ENCODE measurements at regions not wholly inside any gene's neighbourhood (a gene's known extent, or its start where the extent isn't known, plus 50 kb on each side); places are given as distances from the start of the nearest gene placed in this dataset.

DNA sequence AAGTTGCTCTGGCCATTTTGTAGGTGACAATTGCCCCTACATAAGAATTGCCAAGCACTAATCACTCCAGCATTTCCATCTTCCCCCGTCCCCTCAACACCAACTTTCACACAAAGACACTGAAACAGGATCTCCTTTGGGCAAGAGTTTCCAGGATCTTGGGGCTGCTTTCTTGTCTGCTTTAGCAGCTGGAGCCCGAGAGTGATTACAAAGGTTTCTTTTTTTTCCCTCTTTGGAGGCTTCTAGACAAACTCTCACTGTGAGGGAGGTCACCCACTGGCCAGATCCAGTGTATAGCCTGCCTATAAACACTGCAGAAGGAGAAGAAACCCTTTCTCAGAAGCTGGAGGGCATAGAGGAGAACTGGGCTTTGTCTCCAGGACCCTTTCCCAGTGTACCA is 92.5 kb downstream of the APIP start:
- TF ChIP-seq USF1 (IDR thresholded peaks at IDR 0.05) (no peak), ZBTB7A (IDR thresholded peaks at IDR 0.05; ENCODE audit: low read depth) (no peak), TCF12 (IDR thresholded peaks at IDR 0.05; ENCODE audit: low read depth) (no peak), FOXM1 (IDR thresholded peaks at IDR 0.05; ENCODE audit: borderline replicate concordance, low read depth) (no peak), YY1 (IDR thresholded peaks at IDR 0.05; ENCODE audit: low read depth) (no peak), NFIC (IDR thresholded peaks at IDR 0.05) (no peak), CREB1 (IDR thresholded peaks at IDR 0.05; ENCODE audit: low read depth) (no peak), CEBPB (IDR thresholded peaks at IDR 0.05) (no peak), EP300 (IDR thresholded peaks at IDR 0.05; ENCODE audit: borderline replicate concordance) (no peak)
- TF ChIP-seq, protein P1, sequence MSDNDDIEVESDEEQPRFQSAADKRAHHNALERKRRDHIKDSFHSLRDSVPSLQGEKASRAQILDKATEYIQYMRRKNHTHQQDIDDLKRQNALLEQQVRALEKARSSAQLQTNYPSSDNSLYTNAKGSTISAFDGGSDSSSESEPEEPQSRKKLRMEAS (IDR thresholded peaks at IDR 0.05): no peak

DNA sequence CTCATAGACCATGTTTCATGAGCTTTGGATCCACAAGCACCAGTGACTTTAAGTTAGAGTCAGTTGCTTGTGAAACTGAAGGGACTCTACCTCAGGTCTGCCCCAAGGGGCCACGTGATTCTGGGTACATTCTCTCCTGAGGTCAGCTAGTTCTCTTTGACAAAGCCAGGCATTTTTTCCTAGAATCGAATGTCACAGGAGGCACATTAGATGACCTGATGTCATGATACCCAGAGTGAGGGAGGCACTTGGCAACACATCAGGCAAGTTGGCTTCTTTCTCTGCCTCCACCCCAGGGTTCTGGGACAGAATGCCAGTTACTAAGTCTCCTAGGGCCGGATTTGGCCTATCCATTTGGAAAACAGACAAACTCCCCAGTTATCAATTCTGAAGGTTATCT is 93.0 kb downstream of the APIP start:
- TF ChIP-seq FOXM1 (IDR thresholded peaks at IDR 0.05; ENCODE audit: borderline replicate concordance, low read depth) (no peak), YY1 (IDR thresholded peaks at IDR 0.05; ENCODE audit: low read depth) (no peak), EGR1 (IDR thresholded peaks at IDR 0.05) (no peak), TEAD4 (IDR thresholded peaks at IDR 0.05) (no peak), RAD21 (IDR thresholded peaks at IDR 0.05; ENCODE audit: low read depth) (no peak), ZBTB7A (IDR thresholded peaks at IDR 0.05; ENCODE audit: low read depth) (no peak), TAF1 (IDR thresholded peaks at IDR 0.05; ENCODE audit: low read depth) (no peak), NFIC (IDR thresholded peaks at IDR 0.05) (peak; percentile 35; the same call in 1 of the 2 replicates), TCF12 (IDR thresholded peaks at IDR 0.05; ENCODE audit: low read depth) (0 out of 2 replicates have a peak, but pooled peaks have one; percentile 40), CEBPB (IDR thresholded peaks at IDR 0.05) (no peak), CREB1 (IDR thresholded peaks at IDR 0.05; ENCODE audit: low read depth) (no peak), USF1 (IDR thresholded peaks at IDR 0.05) (peak; percentile 56), EP300 (IDR thresholded peaks at IDR 0.05; ENCODE audit: borderline replicate concordance) (no peak)
- TF ChIP-seq, protein P1 (IDR thresholded peaks at IDR 0.05): no peak
- TF ChIP-seq, protein P2, sequence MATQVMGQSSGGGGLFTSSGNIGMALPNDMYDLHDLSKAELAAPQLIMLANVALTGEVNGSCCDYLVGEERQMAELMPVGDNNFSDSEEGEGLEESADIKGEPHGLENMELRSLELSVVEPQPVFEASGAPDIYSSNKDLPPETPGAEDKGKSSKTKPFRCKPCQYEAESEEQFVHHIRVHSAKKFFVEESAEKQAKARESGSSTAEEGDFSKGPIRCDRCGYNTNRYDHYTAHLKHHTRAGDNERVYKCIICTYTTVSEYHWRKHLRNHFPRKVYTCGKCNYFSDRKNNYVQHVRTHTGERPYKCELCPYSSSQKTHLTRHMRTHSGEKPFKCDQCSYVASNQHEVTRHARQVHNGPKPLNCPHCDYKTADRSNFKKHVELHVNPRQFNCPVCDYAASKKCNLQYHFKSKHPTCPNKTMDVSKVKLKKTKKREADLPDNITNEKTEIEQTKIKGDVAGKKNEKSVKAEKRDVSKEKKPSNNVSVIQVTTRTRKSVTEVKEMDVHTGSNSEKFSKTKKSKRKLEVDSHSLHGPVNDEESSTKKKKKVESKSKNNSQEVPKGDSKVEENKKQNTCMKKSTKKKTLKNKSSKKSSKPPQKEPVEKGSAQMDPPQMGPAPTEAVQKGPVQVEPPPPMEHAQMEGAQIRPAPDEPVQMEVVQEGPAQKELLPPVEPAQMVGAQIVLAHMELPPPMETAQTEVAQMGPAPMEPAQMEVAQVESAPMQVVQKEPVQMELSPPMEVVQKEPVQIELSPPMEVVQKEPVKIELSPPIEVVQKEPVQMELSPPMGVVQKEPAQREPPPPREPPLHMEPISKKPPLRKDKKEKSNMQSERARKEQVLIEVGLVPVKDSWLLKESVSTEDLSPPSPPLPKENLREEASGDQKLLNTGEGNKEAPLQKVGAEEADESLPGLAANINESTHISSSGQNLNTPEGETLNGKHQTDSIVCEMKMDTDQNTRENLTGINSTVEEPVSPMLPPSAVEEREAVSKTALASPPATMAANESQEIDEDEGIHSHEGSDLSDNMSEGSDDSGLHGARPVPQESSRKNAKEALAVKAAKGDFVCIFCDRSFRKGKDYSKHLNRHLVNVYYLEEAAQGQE (IDR thresholded peaks at IDR 0.05; ENCODE audit: low read depth): no peak

DNA sequence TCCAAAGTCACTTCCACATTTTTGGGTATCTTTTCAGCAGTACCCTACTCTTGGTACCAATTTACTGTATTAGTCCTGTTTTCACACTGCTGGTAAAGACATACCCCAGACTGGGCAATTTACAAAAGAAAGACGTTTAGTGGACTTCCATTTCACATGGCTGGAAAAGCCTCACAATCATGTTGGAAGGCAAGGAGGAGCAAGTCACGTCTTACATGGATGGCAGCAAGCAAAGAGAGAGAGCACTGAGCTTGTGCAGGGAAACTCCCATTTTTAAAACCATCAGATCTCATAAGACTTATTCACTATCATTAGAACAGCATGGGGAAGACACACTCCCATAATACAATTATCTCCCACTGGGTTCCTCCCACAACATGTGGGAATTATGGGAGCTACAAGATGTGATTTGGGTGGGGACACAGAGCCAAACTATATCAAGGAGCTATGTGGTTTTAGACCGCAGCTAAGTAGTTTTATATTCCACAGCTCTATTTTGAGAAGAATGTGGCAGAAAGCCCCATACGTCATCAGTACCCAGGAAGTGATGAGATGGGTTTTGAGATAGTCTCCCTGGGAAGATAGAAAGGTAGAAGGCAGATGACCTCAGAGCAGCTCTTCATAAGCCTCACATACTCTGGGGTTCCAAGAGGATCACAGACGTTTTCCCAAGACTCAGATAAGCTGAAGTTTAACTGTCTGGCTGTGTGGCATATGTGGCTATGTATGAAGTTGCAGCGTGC is 96.3 kb downstream of the APIP start:
- TF ChIP-seq EP300 (IDR thresholded peaks at IDR 0.05; ENCODE audit: borderline replicate concordance) (no peak), TEAD4 (IDR thresholded peaks at IDR 0.05) (no peak), FOXM1 (IDR thresholded peaks at IDR 0.05; ENCODE audit: borderline replicate concordance, low read depth) (no peak), CREB1 (IDR thresholded peaks at IDR 0.05; ENCODE audit: low read depth) (no peak), CEBPB (IDR thresholded peaks at IDR 0.05) (no peak), YY1 (IDR thresholded peaks at IDR 0.05; ENCODE audit: low read depth) (no peak), NFIC (IDR thresholded peaks at IDR 0.05) (no peak), TCF12 (IDR thresholded peaks at IDR 0.05; ENCODE audit: low read depth) (no peak)

DNA sequence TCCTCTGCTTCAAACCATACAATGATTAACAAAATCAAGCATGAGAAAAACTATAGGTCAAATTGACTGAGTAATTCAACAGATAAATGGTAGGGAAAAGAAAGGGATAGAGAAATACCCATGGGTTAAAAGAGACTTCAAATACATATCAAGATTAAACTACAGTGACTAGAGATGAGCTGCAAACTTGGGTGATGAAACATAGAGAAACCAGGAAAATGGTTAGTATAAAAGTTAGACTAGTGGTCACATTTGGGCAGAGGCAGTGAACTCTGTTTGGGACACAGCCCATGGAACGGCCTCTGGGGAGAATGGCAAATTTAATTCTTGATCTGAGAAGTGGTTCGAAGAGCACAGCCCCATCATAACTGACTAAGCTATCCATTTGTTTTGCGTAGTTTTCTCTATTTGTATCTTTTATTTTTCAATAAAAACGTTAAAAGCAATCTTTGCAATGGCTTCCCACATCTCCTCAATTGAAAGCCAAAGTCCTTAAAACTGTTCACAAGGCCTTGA is 99.4 kb downstream of the APIP start:
- TF ChIP-seq, protein P1 (IDR thresholded peaks at IDR 0.05): no peak
- TF ChIP-seq EP300 (IDR thresholded peaks at IDR 0.05; ENCODE audit: borderline replicate concordance): no peak

GRCh38 chr11:34812905-34813576 is 103.1 kb downstream of the APIP start:
- TF ChIP-seq RAD21 (IDR thresholded peaks at IDR 0.05; ENCODE audit: low read depth) (no peak), EGR1 (IDR thresholded peaks at IDR 0.05) (no peak), CREB1 (IDR thresholded peaks at IDR 0.05; ENCODE audit: low read depth) (no peak), FOXM1 (IDR thresholded peaks at IDR 0.05; ENCODE audit: borderline replicate concordance, low read depth) (no peak), ZBTB7A (IDR thresholded peaks at IDR 0.05; ENCODE audit: low read depth) (no peak), YY1 (IDR thresholded peaks at IDR 0.05; ENCODE audit: low read depth) (no peak)
- TF ChIP-seq, protein P2 (IDR thresholded peaks at IDR 0.05; ENCODE audit: low read depth): no peak

Measured in Ishikawa (cell line).